Pancreas (tissue), 10 donors: ENCODE measurements at regions not wholly inside any gene's neighbourhood (a gene's known extent, or its start where the extent isn't known, plus 50 kb on each side); places are given as distances from the start of the nearest gene placed in this dataset.

Experiments
- ATAC-seq, 4 donors: fragments of 200-7000 bp; cut with Tn5 transposase; one replicate each; pipeline versions ENCODE4 v1.8.0 to v1.9.1; 2020; ENCODE audit warnings: mild to moderate bottlenecking in 4 of 4, moderate library complexity in 4 of 4
- DNase-seq, 6 donors: peaks; one replicate each; pipeline ENCODE4 v3.0.0-alpha.2; 2020
- FAIRE-seq: peaks from 2 replicates; lab custom pipeline; 2012; peaks lifted over from hg19 to GRCh38; lab: Jason Lieb, UNC
- H3K27ac ChIP-seq, 4 donors: fragments of 200-600 bp; sonication (generic); 1 replicate in 3 of 4; 2 replicates in 1 of 4; pipeline versions ENCODE4 v1.5.0 to v1.8.0; 2020
- H3K27me3 ChIP-seq, 4 donors: fragments of 200-600 bp; one replicate each; pipeline ENCODE4 v1.8.0; 2021
- H3K36me3 ChIP-seq, 3 donors: fragments of 200-600 bp; sonication (generic) in 1 of 3; one replicate each; pipeline versions ENCODE4 v1.5.0 to v1.8.0; 2020 to 2021
- H3K4me1 ChIP-seq, 3 donors: fragments of 200-600 bp; one replicate each; pipeline ENCODE4 v1.8.0; 2021
- H3K4me3 ChIP-seq, 4 donors: fragments of 200-600 bp; sonication (generic) in 2 of 4; one replicate each; pipeline versions ENCODE4 v1.5.0 to v1.8.0; 2020 to 2021
- H3K9me3 ChIP-seq, 4 donors: fragments of 200-600 bp; one replicate each; pipeline ENCODE4 v1.8.0; 2021
- CTCF ChIP-seq, 4 donors: fragments of 200-600 bp; sonication (generic) in 3 of 4; IDR thresholded peaks; one replicate each; pipeline versions ENCODE4 v1.5.0 to v1.8.0; 2021; ENCODE audit warnings: antibody characterized with exemption in 4 of 4
- WGBS, 2 donors: extraction: QIAGEN DNeasy Blood & Tissue Kit; methylation state at CpG; one replicate each; pipeline ENCODE4 v1.1.7; 2013; 5-methylcytosine and 5-hydroxymethylcytosine counted together
- intact Hi-C, 3 donors: fragments of 100-400 bp; cut with DNase I; formaldehyde crosslinking; loops; one replicate each; pipeline versions ENCODE4 v1.11.1 to v1.14.2; 2022
- donor health status: healthy with polysubstance abuse.
- donor health status: DM: no; HTN: no; CAD: no; lungs with moderate emphysema.
- donor health status: DM: no; HTN: no; CAD: no.
- donor health status: control.
- donor health status: control.
- donor health status: Bipolar disorder and iron deficiency.
- donor health status: DM: yes; HTN: yes; CAD: no.
- donor health status: DM: no; HTN: no; CAD: no.
- donor health status: DM: no; HTN: no; CAD: no.
- donor health status: DM: yes; HTN: yes; CAD: no.

- H3K27me3 ChIP-seq: no peaks in the 10 kb centered on the region
- no peak for TF ChIP-seq CTCF (IDR thresholded peaks at IDR 0.05)
- H3K4me1 ChIP-seq: no peaks in the 10 kb centered on the region
- no peaks in the 10 kb centered on the region for H3K9me3 ChIP-seq
- H3K27ac ChIP-seq: no peak overlapping the region
- ATAC-seq (no peak), FAIRE-seq (no peak), DNase-seq (no peak)
- H3K4me3 ChIP-seq: no peak overlapping the region
- 75 to 77% methylated on average over 3 of the region's 3 CpGs for WGBS, 2 donors
- H3K36me3 ChIP-seq: no peaks in the 10 kb centered on the region
- intact Hi-C loops: no loop called here
These were observed 174.1 kb upstream of the BET1 start for GRCh38 chr7:94178230-94178629.

GRCh38 chr7:94179466-94179865 is 175.3 kb upstream of the BET1 start:
- WGBS, 2 donors: 85 to 88% methylated on average over 1 of the region's 1 CpG
- H3K36me3 ChIP-seq: no peaks in the 10 kb centered on the region
- H3K27ac ChIP-seq: no peak overlapping the region
- no peak overlapping the region for H3K4me3 ChIP-seq
- DNase-seq (no peak), ATAC-seq (no peak), FAIRE-seq (no peak)
- no peak for TF ChIP-seq CTCF (IDR thresholded peaks at IDR 0.05)
- H3K9me3 ChIP-seq: no peaks in the 10 kb centered on the region
- H3K27me3 ChIP-seq: no peaks in the 10 kb centered on the region
- intact Hi-C loops: no loop called here
- H3K4me1 ChIP-seq: no peaks in the 10 kb centered on the region

- FAIRE-seq: no peak
- DNase-seq: no peak
- no peaks in the 10 kb centered on the region for H3K27me3 ChIP-seq
- 81 to 91% methylated on average over 1 of the region's 1 CpG for WGBS, 2 donors
- H3K27ac ChIP-seq: no peak overlapping the region
- intact Hi-C loops: no loop called here
- no peaks in the 10 kb centered on the region for H3K36me3 ChIP-seq
- no peak for TF ChIP-seq CTCF (IDR thresholded peaks at IDR 0.05)
- H3K4me3 ChIP-seq: no peak overlapping the region
- no peaks in the 10 kb centered on the region for H3K9me3 ChIP-seq
- no peak for ATAC-seq
- H3K4me1 ChIP-seq: no peaks in the 10 kb centered on the region
These were observed 177.9 kb upstream of the BET1 start for GRCh38 chr7:94182066-94182465.

GRCh38 chr7:94182721-94183120 is 178.6 kb upstream of the BET1 start:
- H3K9me3 ChIP-seq: no peaks in the 10 kb centered on the region
- peak overlapping the region in 1 of 4 donors; percentile 30 for H3K27ac ChIP-seq
- no peaks in the 10 kb centered on the region for H3K4me1 ChIP-seq
- ATAC-seq: no peak
- 63 to 72% methylated on average over 3 of the region's 3 CpGs for WGBS, 2 donors
- no peak overlapping the region for H3K4me3 ChIP-seq
- no peak for DNase-seq
- intact Hi-C loops: no loop called here
- no peak for TF ChIP-seq CTCF (IDR thresholded peaks at IDR 0.05)
- no peaks in the 10 kb centered on the region for H3K36me3 ChIP-seq
- FAIRE-seq: no peak
- H3K27me3 ChIP-seq: no peaks in the 10 kb centered on the region

GRCh38 chr7:94183289-94183749 is 179.2 kb upstream of the BET1 start:
- no peak for TF ChIP-seq CTCF (IDR thresholded peaks at IDR 0.05)
- Histone ChIP-seq H3K36me3 (no peaks in the 10 kb centered on the region), H3K4me1 (no peaks in the 10 kb centered on the region), H3K27me3 (no peaks in the 10 kb centered on the region), H3K9me3 (no peaks in the 10 kb centered on the region), H3K4me3 (no peak overlapping the region), H3K27ac (peak overlapping the region in 2 of 4 donors; percentile 9 to 30)
- WGBS, 2 donors: 53 to 68% methylated on average over 2 of the region's 2 CpGs
- no peak for DNase-seq
- FAIRE-seq: peak; percentile 32
- ATAC-seq: peak in 3 of 4 donors; percentile 61 to 82 (median 69)
- intact Hi-C loops: no loop called here
